Suprapubic skin (tissue), 3 donors: ENCODE measurements at regions not wholly inside any gene's neighbourhood (a gene's known extent, or its start where the extent isn't known, plus 50 kb on each side); places are given as distances from the start of the nearest gene placed in this dataset.
A peak's percentile ranks its signal among the peaks of the same experiment; 100 is the strongest.

Experiments used
- CTCF ChIP-seq, 2 donors: fragments of 200-600 bp in 1 of 2; fragments of 450-650 bp in 1 of 2; sonication (generic) in 1 of 2; IDR thresholded peaks; one replicate each; pipeline ENCODE4 v1.5.1; 2016 to 2019; ENCODE audit warnings: antibody characterized with exemption in 2 of 2, mild to moderate bottlenecking in 1 of 2, moderate library complexity in 1 of 2
- EP300 ChIP-seq: sonication (generic); formaldehyde crosslinking; IDR thresholded peaks from one replicate; pipeline ENCODE4 v1.6.1; 2017; ENCODE audit warnings: antibody characterized with exemption
- POLR2A ChIP-seq, 2 donors: fragments of 450-650 bp; IDR thresholded peaks; one replicate each; pipeline ENCODE4 v1.6.1; 2017; ENCODE audit warnings: antibody characterized with exemption in 2 of 2, mild to moderate bottlenecking in 2 of 2, moderate library complexity in 2 of 2

- no peak for TF ChIP-seq POLR2A (IDR thresholded peaks at IDR 0.05)
- peak in 1 of 2 donors; percentile 37 for TF ChIP-seq CTCF (IDR thresholded peaks at IDR 0.05)
- no peak for TF ChIP-seq EP300
These were observed 580.8 kb downstream of the CCDC171 start for GRCh38 chr9:16133556-16134227.
